ENCODE measurements at regions not wholly inside any gene's neighbourhood (a gene's known extent, or its start where the extent isn't known, plus 50 kb on each side); places are given as distances from the start of the nearest gene placed in this dataset.

- H3K27me3 ChIP-seq, result no peaks in the 10 kb centered on the region
- TF ChIP-seq, protein P1, sequence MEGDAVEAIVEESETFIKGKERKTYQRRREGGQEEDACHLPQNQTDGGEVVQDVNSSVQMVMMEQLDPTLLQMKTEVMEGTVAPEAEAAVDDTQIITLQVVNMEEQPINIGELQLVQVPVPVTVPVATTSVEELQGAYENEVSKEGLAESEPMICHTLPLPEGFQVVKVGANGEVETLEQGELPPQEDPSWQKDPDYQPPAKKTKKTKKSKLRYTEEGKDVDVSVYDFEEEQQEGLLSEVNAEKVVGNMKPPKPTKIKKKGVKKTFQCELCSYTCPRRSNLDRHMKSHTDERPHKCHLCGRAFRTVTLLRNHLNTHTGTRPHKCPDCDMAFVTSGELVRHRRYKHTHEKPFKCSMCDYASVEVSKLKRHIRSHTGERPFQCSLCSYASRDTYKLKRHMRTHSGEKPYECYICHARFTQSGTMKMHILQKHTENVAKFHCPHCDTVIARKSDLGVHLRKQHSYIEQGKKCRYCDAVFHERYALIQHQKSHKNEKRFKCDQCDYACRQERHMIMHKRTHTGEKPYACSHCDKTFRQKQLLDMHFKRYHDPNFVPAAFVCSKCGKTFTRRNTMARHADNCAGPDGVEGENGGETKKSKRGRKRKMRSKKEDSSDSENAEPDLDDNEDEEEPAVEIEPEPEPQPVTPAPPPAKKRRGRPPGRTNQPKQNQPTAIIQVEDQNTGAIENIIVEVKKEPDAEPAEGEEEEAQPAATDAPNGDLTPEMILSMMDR (IDR thresholded peaks at IDR 0.05), result no peak
- TF ChIP-seq EP300 (IDR thresholded peaks at IDR 0.05), result no peak
- no peak overlapping the region for H3K4me3 ChIP-seq
- H3K9me3 ChIP-seq, result no peaks in the 10 kb centered on the region
- H3K36me3 ChIP-seq, result no peaks in the 10 kb centered on the region
- intact Hi-C loops (cut with DNase I), result no loop called here
- H3K27ac ChIP-seq, result no peak overlapping the region
- 6 to 36% (median 7%) methylated on average over 1 of the region's 1 CpG for WGBS, 3 donors
- H3K4me1 ChIP-seq (ENCODE audit: insufficient read depth), result no peaks in the 10 kb centered on the region
- DNase-seq, result no peak
Measured at GRCh38 chr18:52216666-52217065, 123.3 kb upstream of the DCC start.

DNA sequence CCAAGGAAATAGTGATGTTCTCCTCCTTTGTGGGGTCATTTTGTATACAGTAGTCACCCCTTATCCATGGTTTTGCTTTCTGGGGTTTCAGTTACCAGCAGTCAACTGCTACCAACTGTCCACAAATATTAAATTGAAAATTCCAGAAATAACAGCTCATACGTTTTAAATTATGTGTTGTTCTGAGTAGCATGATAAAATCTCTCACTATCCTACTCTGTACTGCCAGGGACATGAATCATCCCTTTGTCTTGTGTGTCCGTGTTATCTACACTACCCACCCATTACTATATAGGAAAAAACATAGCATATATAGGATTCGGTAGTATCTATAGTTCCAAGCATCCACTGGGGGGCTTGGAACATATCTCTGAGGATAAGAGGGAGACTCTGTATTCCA is 120.9 kb upstream of the DCC start:
- intact Hi-C loops (cut with DNase I), result no loop called here
- WGBS, 3 donors, result 43 to 53% (median 49%) methylated on average over 3 of the region's 3 CpGs
- Histone ChIP-seq H3K4me3 (no peak overlapping the region), H3K27me3 (no peaks in the 10 kb centered on the region), H3K4me1 (ENCODE audit: insufficient read depth) (no peaks in the 10 kb centered on the region), H3K27ac (no peak overlapping the region), H3K36me3 (no peaks in the 10 kb centered on the region), H3K9me3 (no peaks in the 10 kb centered on the region)
- no peak for TF ChIP-seq POLR2A (IDR thresholded peaks at IDR 0.05)
- no peak for TF ChIP-seq EP300 (IDR thresholded peaks at IDR 0.05)
- TF ChIP-seq, protein P1 (IDR thresholded peaks at IDR 0.05), result no peak
- DNase-seq, result no peak

- intact Hi-C loops (cut with DNase I), result no loop called here
- H3K4me1 ChIP-seq (ENCODE audit: insufficient read depth), result no peaks in the 10 kb centered on the region
Measured at GRCh38 chr18:52220062-52220591, 119.9 kb upstream of the DCC start.

DNA sequence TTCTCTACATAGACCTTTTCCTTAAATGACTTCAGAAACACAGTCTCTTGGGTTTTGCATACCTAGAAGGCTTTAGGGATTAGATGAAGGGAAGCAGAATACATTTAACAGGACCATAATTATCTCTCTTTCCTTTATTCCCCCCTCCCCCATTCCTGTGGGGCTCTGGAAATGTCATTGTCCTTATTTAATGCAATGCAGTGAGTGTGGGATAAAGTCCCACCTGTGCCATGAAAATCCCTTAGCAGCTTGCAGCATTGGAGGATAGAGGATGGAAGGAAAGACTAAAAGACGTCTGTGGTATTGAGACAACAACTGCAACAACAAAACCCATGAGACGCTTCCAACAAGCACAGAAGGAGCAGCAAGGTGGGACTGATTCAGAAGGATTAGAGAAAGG is 117.8 kb upstream of the DCC start:
- Histone ChIP-seq H3K9me3 (no peaks in the 10 kb centered on the region), H3K27me3 (no peaks in the 10 kb centered on the region), H3K4me1 (ENCODE audit: insufficient read depth) (no peaks in the 10 kb centered on the region), H3K36me3 (no peaks in the 10 kb centered on the region), H3K4me3 (no peak overlapping the region), H3K27ac (no peak overlapping the region)
- intact Hi-C loops (cut with DNase I), result no loop called here
- no peak for DNase-seq
- no peak for TF ChIP-seq POLR2A (IDR thresholded peaks at IDR 0.05)
- TF ChIP-seq, protein P1 (IDR thresholded peaks at IDR 0.05), result no peak
- TF ChIP-seq EP300 (IDR thresholded peaks at IDR 0.05), result no peak
- 64 to 67% (median 67%) methylated on average over 2 of the region's 2 CpGs for WGBS, 3 donors

More at GRCh38 chr18:52220062-52220591, 119.9 kb upstream of the DCC start:
- no peak overlapping the region for H3K27ac ChIP-seq
- H3K4me3 ChIP-seq, result no peak overlapping the region
- 70 to 83% (median 70%) methylated on average over 1 of the region's 1 CpG for WGBS, 3 donors
- DNase-seq, result no peak
- no peaks in the 10 kb centered on the region for H3K36me3 ChIP-seq
- H3K27me3 ChIP-seq, result no peaks in the 10 kb centered on the region
- no peak for TF ChIP-seq EP300 (IDR thresholded peaks at IDR 0.05)
- H3K9me3 ChIP-seq, result no peaks in the 10 kb centered on the region

DNA sequence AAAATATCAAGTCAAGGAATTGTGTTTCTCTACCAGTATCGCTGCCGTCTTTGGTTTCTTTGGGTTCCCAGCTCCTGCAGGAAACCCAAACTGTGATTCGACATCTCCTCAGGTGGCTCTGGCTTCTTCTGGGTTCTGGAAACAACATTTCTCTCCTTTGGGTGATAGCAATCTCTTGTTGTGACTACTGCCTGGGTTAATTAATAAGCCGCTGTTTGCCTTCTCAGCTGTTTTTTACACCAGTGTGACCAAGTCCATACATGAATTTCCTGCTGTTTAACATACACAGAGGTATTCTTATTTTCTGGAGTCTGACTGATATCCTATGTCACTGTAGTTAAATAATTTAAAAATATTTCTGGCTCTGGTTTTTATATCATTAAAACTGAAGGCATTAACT is 112.5 kb upstream of the DCC start:
- Histone ChIP-seq H3K4me3 (no peak overlapping the region), H3K36me3 (no peaks in the 10 kb centered on the region), H3K9me3 (no peaks in the 10 kb centered on the region), H3K4me1 (ENCODE audit: insufficient read depth) (no peaks in the 10 kb centered on the region), H3K27ac (no peak overlapping the region), H3K27me3 (no peaks in the 10 kb centered on the region)
- 89 to 91% (median 90%) methylated on average over 4 of the region's 4 CpGs for WGBS, 3 donors
- no peak for DNase-seq
- intact Hi-C loops (cut with DNase I), result no loop called here
- TF ChIP-seq, protein P1 (IDR thresholded peaks at IDR 0.05), result no peak
- no peak for TF ChIP-seq EP300 (IDR thresholded peaks at IDR 0.05)
- TF ChIP-seq POLR2A (IDR thresholded peaks at IDR 0.05), result no peak

Measured in ovary (tissue), 7 donors.